OCI-M1 (cell line): ENCODE measurements at regions not wholly inside any gene's neighbourhood (a gene's known extent, or its start where the extent isn't known, plus 50 kb on each side); places are given as distances from the start of the nearest gene placed in this dataset.
A peak's percentile ranks its signal among the peaks of the same experiment; 100 is the strongest.
"Not testable (repeated sequence)": the region's sequence is repeated elsewhere in the genome, so short reads cannot be mapped to it uniquely, and the experiment has no call there.

Experiments
- DNase-seq: peaks from one replicate; lab custom pipeline; 2025; lab: John Stamatoyannopoulos, UW

DNA sequence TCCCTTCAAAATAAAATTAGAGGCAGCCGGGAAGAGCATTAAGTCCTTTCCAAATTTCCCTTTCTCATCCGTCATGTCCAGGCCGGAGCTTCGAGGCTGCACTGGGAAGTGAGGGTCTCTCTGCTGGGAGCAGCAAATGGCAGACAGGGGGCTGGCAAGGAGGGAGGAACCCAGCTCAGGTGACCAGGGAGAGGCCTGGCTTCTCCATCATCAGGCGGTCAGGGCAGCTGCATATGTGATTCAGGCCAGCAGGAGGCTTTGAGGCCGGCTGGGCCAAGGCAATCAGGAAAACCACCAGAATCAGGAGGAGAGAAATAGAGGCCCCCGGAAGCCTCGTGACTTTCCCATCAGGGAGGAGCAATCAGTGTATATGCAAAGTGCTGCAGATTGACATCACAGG lies 85.0 kb upstream of the RPL38 start:
- DNase-seq = no peak

DNA sequence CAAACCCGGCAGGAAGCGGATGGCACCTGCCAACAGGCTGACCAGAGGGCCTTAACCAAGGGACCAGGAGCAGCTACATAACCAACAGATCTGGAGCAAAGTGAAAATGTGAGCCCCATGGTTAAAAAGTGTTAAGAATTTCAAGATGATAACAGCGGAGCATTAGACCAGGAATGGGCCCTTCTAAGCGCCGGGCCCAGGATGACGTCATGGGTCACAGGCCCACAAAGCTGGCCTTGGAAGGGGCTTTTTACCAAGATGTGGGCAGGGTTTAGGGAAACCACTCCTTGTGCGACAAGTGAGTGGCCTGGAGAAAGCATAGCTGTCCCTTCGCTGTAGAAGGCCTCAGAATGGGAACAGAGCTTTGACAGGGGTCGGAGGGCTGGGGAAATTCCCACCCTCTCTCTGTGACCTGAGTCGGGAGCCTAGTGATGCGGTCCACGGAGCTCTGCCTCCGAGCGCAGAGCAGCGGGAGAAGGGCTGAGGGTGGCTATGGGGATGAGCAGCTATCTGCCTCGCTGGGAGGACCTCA lies 84.4 kb upstream of the RPL38 start:
- DNase-seq = no peak

DNA sequence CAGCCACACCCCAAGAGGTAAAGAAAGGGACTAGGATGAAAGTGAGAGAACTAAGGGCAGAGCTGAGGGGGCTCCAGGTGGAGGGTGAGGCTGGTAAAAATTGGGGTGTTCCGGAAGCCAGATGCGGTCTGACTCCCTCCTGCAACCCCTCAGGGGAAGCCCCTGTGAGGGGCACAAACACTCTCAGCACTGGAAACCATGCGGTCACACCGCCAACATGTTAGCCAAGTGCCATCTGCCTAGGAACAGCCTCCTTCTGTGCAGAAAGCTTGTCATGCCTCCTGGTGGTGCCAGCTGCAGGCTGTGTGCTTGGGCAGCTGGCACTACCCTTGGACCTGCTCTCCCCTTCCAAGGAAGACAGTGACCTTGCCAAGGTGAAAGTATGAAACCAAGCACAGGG lies 83.5 kb upstream of the RPL38 start:
- no peak for DNase-seq

DNA sequence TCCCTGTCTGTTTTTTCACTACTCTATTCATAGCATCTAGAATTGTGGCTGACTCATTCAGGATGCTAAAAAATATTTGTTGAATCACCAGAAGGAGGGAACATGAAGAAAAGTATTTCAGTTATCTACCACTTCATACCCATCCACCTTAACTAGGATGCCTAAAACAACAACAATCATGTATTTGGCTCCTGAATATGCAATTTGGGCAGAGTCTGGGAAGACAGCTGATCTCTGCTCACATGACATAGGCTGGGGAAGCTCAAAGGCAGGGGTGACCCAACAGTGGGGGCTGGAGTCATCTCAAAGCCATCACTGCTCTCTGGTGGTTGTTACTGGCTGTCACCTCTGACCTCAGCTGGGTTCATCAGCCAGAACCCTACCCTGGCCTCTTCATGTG lies 80.1 kb upstream of the RPL38 start:
- DNase-seq = no peak

DNA sequence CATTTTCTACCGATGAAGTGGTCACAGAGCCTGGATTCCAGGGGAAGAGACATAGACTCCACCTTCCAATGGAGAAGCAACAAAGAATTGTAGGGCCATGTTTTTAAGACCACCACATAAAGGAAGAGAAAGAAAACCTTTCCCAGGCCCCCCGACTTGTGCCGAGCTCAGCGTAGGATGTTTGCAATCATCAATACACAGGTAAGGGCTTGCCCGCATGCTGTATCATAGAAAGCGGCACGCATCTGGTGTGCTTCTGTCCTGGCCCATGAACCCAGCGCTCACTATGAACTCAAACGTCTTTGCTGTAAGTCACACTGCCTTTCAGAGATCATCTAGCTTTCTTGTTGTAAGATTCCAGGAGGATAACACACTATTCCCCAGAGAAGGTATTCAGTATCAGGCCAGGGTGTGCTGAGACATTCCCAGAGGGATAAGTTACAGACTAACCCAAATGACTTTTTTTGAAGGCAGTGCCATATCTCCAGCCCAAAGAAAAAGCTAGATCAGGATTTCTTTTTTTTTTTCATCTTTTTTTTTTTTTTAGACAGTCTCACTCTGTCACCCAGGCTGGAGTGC lies 79.5 kb upstream of the RPL38 start:
- DNase-seq = no peak

DNA sequence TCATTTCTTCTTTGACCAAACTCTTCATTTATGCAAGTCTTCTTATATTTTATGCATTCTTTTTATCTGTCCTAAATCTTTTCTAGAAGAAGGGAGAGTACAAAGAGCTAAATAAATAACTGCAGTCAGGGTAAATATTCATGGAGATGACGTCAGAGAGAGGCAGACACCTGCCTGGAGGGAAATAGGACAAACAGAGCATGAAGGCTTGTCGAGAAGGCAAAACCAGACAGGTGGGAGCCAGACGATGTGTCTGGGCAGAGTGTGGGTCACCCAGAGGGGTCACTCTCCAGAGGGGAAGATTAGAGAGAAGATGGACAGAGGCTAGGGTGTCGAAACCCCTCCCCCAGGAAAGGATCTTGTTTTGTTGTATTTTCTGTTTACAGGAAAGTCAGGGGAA lies 78.3 kb upstream of the RPL38 start:
- DNase-seq = no peak

DNA sequence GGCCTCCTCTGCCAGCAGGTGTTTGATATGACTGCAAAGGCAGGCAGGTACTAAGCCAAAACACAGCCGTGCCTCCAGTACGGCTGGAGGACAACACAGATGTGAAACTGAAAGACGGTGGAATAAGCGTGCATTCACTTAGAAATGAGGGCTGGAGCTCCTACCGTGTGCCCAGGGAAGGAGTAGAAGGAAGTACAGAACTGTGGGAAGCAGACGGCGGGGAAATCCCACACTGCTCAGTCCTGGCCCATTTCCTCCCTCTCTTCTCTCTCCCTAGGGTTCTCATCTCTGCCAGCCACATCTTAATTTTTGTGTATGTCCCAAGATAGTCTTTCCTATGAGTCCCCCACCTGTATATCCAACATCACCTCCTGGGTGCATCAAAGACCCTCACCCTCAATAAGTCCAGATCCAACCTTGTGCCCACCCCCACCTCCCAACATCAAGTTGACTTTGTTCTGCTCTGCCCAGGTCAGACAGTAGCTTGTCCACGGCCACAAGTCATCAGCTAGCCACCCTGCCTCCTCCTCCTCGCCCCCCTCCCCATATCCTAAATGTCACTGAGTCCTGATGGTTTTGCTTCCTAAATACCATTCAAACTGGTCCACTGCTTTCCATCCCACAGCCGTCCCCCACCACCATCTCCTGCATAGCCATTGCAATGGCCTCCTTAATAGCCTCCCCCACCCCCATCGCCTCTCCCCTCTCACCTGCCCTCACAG lies 77.1 kb upstream of the RPL38 start:
- DNase-seq = no peak

DNA sequence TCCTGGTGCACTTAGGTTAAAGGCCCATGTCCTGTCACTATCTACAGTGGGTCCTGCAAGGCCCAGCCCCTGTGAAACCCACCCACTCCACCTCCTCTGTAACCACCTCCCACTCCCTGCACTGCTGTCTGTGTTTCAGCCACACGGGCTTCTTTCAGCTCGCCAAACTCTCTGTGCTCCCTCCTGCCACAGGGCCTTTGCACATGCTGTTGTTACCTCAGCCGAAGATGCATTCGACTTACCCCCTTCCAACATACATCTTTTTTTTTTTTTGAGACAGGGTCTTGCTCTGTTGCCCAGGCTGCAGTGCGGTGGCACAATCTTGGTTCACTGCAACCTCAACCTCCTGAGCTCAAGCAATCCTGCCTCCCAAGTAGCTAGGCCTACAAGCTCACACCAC lies 76.5 kb upstream of the RPL38 start:
- DNase-seq = no peak

DNA sequence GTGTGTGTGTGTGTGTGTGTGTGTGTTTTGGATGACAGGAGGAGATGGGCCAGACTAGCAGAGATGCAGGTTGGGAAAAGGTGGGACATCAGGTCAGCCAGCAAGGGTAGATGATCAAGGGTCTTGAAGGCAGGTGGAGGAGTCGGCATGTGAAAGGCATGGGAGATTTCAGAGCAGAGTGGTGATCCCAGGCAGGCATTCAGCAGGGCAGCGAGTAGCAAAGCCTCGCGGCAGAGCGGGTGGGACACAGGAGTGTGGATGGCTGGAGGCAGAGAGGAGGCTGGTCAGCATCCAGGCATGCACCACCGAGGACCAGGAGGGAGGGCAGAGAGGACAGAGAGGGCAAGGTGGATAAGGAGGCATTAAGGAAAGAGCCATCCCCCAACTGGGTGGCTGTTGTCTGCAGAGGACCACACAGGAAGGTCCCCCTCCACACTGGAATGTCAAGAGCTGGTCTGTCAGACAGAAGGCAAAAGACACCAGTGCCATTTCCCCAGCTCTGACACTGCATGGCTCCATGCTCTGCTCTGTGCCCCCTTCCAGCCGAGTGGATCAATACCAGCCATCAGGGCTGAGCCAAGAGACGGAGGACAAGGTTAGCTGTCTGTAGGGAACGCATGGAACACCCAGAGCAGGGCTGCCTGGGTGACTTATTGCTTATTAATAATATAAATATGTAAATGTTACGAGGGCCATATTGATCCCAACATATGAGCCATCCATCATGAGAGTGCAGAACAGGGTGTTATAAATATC lies 74.8 kb upstream of the RPL38 start:
- no peak for DNase-seq

DNA sequence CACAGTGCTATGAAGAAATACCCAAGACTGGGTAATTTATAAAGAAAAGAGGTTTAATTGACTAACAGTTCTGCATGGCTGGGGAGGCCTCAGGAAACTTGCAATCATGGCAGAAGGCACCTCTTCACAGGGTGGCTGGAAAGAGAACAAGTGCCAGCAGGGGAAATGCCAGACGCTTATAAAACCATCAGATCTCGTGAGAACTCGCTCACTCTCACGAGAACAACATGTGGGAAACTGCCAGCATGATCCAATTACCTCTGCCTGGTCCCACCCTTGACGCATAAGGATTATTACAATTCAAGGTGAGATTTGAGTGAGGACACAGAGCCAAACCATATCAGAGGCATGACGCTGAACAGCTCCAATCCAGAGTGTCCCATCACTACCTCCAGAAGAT lies 73.7 kb upstream of the RPL38 start:
- not testable (repeated sequence) for DNase-seq

DNA sequence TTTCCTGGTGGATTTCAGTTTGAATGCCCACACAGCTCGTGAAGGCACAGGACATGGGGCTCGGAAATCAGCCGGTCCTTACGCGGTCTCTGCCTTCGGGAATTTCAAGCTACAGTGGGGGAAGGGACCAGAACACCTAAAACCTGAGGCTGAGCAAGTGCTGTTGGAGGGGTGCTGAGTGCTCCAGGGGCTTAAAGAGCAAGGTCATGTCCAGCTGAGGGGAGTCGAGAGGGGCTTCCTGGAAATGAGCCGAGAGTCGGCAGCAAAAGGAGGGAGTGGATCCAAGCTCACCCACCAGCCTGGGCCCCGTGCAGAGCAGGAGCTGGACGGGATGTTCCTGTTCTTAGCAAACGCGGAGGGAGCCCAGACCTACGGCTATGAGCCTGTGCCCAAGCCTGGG lies 73.2 kb upstream of the RPL38 start:
- no peak for DNase-seq

DNA sequence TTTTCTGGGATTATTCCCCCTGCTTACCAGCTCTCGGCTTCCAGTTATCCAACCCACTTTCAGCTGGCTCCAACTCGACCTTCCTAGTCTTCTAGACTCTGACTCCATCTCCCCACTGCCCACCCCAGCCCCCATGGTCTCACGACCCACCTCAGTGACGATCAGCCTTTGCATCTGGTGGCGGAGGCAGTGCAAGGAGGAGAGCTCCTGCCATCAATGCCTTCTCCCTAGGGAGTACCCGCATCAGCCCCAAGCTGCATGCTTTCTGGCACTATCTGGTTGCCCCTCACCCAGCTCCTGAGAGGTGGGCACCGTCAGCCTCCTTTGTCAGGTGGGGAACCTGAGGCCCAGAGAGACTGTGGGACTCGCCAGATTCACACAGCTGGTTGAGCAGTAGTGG lies 72.6 kb upstream of the RPL38 start:
- DNase-seq = no peak

DNA sequence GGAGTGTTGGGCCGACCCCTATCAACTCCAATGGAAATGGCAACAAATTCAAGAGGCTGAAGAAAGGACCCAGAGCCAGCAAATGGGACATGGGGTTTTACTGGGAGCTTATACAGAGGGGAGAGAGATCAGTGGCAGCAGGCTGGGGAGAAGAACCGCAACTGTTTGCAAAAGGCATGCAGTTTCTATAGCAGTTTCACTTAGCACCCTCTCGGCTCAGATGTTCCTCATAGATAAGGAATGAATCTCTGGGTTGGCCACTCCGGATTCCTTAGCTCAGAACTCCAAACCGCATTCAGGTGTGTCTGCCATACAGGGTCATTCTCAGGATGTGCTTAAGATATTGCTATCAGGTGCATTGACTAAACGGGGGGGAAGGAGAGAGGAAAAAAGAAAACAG lies 71.1 kb upstream of the RPL38 start:
- peak; percentile 2 for DNase-seq

DNA sequence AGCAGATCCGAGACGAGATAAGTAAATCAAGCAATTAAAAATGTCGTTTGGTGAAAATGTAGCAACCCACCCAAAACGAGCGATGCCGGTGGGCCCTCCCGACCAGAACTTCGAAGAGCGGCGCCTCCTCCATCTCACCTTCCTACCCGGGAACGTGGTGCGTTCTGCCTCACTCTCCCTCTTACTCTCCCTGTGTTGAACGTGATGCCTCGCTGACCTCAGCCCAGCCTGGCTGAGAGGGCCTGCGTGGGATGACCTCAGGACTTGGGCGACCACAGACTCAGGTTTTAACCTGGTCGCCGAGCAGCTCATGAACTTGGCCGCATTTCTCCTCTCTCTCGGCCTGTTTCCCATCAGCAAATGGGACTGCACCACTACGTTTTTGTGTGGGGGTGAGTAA lies 69.7 kb upstream of the RPL38 start:
- no peak for DNase-seq

DNA sequence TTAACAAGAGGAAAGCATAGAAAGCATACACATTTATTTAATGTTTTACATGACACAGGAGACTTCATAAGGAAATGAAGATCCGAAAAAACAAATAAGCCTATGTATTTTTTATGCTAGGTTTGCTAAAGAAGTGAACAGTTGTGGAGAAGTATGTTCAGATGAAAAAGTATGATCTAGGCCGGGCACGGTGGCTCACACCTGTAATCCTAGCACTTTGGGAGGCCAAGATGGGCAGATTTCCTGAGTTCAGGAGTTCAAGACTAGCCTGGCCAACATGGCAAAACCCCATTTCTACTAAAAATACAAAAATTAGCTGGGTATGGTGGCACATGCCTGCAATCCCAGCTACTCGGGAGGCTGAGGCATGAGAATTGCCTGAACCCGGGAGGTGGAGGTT lies 69.2 kb upstream of the RPL38 start:
- not testable (repeated sequence) for DNase-seq

DNA sequence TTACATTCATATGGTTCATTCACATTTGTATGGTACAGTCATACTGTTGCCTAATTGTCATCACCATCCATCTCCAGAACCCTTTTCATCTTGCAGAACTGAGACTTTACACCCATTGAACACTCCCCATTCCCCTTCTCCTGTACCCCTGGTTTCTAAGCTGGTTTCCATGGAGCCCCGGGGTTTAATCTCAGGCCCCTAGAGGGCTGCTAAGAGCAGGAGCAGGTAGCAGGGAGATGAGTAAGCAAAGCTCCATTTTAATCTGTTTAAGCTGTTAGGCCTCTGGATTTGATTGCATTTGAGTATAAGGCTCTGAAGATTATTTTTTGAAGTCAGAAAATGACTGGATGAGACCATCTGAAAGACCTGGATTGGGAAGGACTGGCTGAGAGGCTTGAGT lies 68.5 kb upstream of the RPL38 start:
- DNase-seq = no peak

DNA sequence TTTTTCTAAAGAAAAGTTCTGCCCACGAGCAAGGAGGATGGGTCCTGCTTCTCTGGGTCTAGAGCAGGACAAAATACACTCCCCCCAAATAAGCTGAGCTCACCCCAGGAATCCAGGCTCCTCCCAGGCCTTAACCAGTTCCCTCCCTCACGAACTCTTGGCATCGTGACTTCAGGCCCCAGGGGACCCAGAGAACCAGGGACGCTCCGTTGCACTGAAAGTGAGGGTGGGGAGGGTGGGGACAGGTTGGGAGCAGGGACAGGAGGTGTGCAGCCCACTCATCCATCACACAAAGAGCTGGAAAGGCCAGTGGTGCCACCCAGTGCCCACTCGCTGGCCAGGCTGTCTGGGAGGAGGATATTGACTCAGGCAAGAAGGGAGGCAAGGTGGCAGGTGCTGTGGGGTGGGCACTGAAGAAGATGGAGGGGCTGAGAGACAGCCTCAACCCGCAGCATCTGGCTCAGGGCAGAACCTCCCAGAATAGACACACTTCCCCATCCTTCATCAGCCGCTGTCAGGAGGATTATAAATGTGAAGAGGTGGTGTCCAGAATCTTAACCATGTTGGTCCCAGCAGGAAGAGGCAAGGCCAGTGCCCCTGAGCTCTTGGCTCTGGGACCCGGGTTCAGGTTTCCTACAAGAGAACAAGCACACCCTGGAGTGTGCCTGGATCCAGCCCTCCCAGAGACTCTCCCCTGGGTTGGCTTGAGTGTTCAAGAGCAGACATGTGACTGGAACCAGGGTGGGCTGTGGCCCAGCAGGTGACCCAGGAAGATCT lies 67.9 kb upstream of the RPL38 start:
- no peak for DNase-seq

DNA sequence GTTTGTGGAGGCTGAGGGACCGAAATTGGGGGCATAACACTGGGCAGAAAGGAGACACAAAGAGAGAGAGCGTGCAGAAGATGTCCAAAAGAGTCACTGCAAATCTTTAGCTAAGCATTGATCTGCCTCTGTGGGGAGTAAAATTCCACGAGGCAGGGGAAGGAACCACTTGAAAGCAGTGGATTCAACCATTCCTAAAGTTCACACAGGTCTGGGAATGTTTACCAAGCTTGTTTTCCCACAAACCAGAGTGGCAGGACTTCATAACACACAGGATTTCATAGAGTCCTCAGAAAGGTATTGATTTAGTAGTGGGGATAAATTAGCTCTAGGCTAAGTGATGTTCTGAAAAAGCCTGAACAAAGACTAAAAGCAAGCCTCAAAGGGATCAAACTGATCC lies 66.1 kb upstream of the RPL38 start:
- DNase-seq = no peak

DNA sequence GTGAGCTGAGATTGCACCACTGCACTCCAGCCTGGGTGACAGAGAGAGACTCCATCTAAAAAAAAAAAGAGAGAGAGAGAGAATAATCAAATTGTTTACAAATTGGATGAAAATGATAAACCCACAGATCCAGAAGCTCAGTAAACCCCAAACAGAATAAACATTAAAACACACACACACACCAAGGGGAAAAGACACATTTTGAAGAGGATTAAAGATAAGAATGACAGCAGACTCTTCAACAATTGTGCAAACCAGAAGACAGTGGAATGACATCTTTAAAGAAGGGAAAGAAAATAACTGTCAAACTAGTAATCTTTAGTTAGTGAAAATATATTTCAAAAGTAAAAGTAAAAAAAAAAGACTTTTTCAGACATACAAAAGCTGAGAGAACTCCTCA lies 64.4 kb upstream of the RPL38 start:
- no peak for DNase-seq

DNA sequence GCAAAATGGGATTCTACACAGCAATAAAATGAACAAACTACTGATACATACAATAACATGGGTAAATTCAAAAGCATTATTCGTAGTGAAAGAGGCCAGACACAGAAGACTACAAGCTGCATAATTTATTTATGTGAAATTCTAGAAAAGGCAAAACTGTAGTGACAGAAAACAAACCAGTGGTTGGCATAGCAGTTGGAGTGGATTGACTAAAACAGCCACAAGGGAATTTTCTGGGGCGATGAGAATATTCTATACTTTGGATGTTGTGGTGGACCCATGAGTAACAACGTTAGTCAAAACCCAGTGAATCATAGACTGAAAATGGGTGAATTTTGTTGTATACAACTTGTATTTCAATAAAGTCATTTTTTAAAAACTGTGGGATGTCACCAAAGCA lies 63.2 kb upstream of the RPL38 start:
- DNase-seq = no peak

DNA sequence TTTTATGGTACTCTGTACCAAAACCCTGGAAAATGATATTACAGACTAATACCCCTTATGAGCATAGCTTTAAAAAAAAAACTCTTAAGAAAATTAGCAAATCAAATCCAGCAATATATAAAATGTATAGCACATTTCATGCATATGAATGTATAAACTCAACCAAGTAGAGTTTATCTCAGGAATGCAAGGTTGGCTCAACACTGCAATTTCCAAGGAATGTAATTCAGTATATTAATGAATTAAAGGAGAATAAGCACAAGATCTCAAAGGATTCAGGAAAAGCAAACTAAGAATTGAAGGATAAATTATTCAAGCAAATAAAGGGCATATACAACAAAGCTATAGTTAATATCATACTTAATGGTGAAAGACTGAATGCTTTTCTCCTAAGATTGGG lies 61.9 kb upstream of the RPL38 start:
- DNase-seq = no peak

DNA sequence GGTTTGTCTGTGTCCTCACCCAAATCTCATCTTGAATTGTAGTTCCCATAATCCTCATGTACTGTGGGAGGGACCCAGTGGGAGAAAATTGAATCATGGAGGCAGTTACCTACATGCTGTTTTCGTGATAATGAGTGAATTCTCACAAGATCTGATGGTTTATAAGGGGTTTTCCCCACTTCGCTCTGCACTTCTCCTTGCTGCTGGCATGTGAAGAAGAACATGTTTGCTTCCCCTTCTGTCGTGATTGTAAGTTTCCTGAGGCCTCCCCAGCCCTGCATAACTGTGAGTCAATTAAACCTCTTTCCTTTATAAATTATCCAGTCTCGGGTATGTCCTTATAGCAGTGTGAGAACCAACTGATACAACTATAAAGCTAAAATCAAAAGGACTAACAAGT lies 60.2 kb upstream of the RPL38 start:
- not testable (repeated sequence) for DNase-seq

DNA sequence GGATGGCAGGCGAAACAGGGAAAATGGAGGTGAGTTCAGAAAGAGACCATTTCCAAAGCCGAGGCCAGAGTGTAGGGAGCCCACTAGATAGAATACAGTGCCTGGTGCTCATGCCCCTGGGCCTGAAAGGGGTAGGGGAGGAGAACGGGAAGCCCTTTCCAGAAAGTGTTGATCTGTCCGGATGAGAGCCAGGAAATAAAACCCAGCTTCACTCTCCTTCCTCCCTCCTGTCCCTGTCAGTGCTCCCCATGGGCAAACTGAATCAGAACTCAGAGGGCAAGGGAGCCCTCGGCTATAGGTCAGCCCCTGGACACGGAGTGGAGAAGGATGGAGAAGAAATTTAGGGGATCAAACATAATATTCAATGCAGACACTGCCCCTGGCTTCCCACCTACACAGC lies 57.7 kb upstream of the RPL38 start:
- DNase-seq = no peak
